NAMALWA (cell line): ENCODE measurements at regions not wholly inside any gene's neighbourhood (a gene's known extent, or its start where the extent isn't known, plus 50 kb on each side); places are given as distances from the start of the nearest gene placed in this dataset.

Source experiments
- DNase-seq: peaks from one replicate; pipeline ENCODE4 v3.0.0-alpha.2; 2015; ENCODE audit warnings: low spot score

- DNase-seq, result no peak
These were observed 59.9 kb upstream of the ZFR start for GRCh38 chr5:32504329-32504988.

GRCh38 chr5:32503261-32503660, 58.7 kb upstream of the ZFR start:
- DNase-seq, result no peak

DNA sequence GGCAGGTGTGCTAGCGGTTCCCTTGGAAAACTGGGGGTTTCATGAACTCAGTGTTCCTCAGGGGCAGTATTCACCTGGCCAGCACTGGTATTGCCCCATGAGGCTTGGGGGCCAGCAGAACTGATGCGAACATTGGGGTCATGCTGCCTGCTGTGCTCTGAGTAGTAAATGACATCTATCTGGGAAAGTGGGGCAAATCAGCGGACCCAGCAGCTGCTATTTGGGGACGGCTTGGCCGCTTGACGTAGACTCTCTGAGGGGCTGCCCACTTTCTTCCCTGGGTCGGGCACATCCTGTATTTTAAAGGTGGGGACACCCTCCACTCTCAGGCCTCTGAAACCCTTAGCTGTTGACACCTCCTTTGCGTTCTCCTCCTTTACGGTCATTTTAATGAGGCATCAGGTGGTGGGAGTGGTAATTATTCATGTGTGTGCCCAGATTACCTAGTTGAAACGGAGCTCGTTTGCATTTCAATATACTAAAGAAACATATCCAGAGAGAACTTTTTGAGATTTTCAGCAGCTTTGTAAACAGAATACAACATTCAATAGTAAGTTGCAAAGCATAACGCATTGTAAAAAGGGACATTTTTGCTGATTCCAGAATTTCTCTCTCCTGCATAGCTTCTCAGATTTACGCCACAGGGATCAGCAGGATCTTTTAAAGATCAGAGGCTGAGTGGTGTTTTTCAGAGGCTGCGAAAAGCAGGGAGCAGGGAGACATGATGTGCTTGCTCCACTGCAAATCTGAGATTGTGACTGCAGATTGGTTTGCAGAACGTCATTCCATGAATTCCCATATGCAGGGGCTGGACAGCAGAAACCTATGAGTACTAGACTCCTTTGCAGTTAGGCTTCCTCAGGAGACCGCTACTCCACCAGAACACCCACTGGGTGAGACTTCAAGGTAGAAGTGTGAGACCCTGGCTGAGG, 56.8 kb upstream of the ZFR start:
- DNase-seq, result no peak

- DNase-seq, result no peak
These were observed 55.6 kb upstream of the ZFR start for GRCh38 chr5:32500181-32500580.

GRCh38 chr5:32499261-32499660, 54.7 kb upstream of the ZFR start:
- no peak for DNase-seq

- DNase-seq, result no peak
These were observed 53.9 kb upstream of the ZFR start for GRCh38 chr5:32498484-32498883.

DNA sequence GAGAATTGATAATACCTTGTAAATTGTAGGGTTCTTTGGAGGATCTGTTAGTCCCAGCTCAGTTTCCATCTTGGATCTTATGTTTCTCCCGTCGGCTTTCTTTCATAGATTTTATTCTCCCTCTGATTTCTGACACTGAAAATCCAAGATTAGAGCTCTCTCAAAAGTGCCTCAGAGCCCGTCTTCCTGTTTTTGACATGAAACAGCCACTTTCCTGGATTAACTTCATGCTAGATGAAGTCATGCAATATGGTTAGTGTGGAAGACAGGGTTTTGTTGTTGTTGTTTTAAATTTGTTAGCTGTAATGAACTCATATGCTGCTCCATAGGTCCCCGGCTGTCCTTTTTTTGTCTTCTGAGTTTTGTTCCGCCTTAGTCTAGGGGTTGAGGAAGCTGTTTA, 51.6 kb upstream of the ZFR start:
- no peak for DNase-seq

DNA sequence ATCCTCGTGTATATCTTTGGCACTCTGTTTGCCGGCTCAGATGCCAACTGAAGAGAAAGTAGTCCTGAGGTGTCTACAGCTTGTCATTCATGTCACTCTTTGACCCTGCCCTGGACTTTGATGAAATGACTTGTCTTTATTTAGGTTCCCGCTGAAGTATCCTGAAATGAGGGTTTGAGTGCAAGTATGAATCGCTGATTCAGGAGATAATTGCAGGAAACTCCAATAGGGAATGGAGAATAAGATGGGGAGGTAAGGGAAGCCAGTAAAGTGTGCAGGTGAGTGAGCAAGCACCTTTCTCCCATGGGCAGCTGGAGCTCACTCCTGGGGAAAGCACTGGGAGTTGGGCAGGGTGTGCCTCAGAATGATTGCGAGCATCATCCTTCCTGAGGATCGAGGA, 50.3 kb upstream of the ZFR start:
- DNase-seq, result no peak
